K562 (cell line): ENCODE measurements at regions not wholly inside any gene's neighbourhood (a gene's known extent, or its start where the extent isn't known, plus 50 kb on each side); places are given as distances from the start of the nearest gene placed in this dataset.
A peak's percentile ranks its signal among the peaks of the same experiment; 100 is the strongest.

ENCODE experiments used
- BCL6 ChIP-seq: fragments of 250-450 bp; sonication (Bioruptor Pico); IDR thresholded peaks from 2 replicates; pipeline ENCODE4 v1.4.0; 2020
- CCAR2 ChIP-seq: fragments of 200-400 bp; formaldehyde crosslinking; IDR thresholded peaks from 2 replicates; pipeline ENCODE4 v1.6.1; 2017; ENCODE audit warnings: mild to moderate bottlenecking, low read depth, low read length
- CREM ChIP-seq: IDR thresholded peaks from 2 replicates; pipeline ENCODE4 v1.6.1; 2014; ENCODE audit warnings: antibody characterized with exemption, low read depth
- E2F3 ChIP-seq: fragments of 250-450 bp; sonication (Bioruptor Pico); IDR thresholded peaks from 2 replicates; pipeline ENCODE4 v1.4.0; 2020; ENCODE audit warnings: mild to moderate bottlenecking
- ESRRA ChIP-seq: fragments of 450-650 bp; IDR thresholded peaks from 2 replicates; pipeline ENCODE4 v1.6.1; 2014; ENCODE audit warnings: low read depth, mild to moderate bottlenecking, moderate library complexity, borderline replicate concordance
- HDAC6 ChIP-seq: IDR thresholded peaks from 2 replicates; pipeline ENCODE4 v1.6.1; 2012; ENCODE audit warnings: low read depth, mild to moderate bottlenecking, control low read depth, inconsistent platforms, low read length, moderate library complexity
- MECOM ChIP-seq: fragments of 250-450 bp; sonication (Bioruptor Pico); IDR thresholded peaks from 2 replicates; pipeline ENCODE4 v1.8.0; 2022; ENCODE audit warnings: inconsistent platforms
- MTA1 ChIP-seq: fragments of 450-650 bp; IDR thresholded peaks from 2 replicates; pipeline ENCODE4 v1.6.1; 2017; ENCODE audit warnings: borderline replicate concordance
- NCOR1 ChIP-seq: fragments of 450-650 bp; IDR thresholded peaks from 2 replicates; pipeline ENCODE4 v1.6.1; 2016; ENCODE audit warnings: mild to moderate bottlenecking, moderate library complexity
- NEUROD1 ChIP-seq: fragments of 150-350 bp; IDR thresholded peaks from 2 replicates; pipeline ENCODE4 v1.6.1; 2014; ENCODE audit warnings: borderline replicate concordance, low read length, low read depth; ENCODE audit not compliant: partially characterized antibody
- NR2C1 ChIP-seq, 2 experiments: fragments of 450-650 bp; IDR thresholded peaks; 2 replicates each; pipeline ENCODE4 v1.6.1; 2017; ENCODE audit warnings: mild to moderate bottlenecking in 2 of 2, antibody characterized with exemption in 1 of 2, inconsistent platforms in 1 of 2, missing compliant biosample characterization in 1 of 2, missing genetic modification characterization in 1 of 2
- PBX2 ChIP-seq, 2 experiments: IDR thresholded peaks in 1 of 2; conservative IDR thresholded peaks in 1 of 2; 2 replicates each; pipeline ENCODE4 v1.6.1; 2016; ENCODE audit warnings: low read depth in 2 of 2, mild to moderate bottlenecking in 1 of 2, missing compliant biosample characterization in 1 of 2, missing genetic modification characterization in 1 of 2, moderate library complexity in 1 of 2
- POLR2A ChIP-seq: fragments of 450-650 bp; conservative IDR thresholded peaks from 2 replicates; pipeline ENCODE4 v1.6.1; 2016
- SAFB ChIP-seq: fragments of 200-400 bp; formaldehyde crosslinking; IDR thresholded peaks from 2 replicates; pipeline ENCODE4 v1.6.1; 2017; ENCODE audit warnings: low read depth, low read length, borderline replicate concordance
- SMAD1 ChIP-seq: fragments of 150-350 bp; IDR thresholded peaks from 2 replicates; pipeline ENCODE4 v1.6.1; 2014; ENCODE audit warnings: low read length, low read depth; ENCODE audit not compliant: partially characterized antibody
- UBTF ChIP-seq, 2 experiments: IDR thresholded peaks; 2 replicates each; pipeline ENCODE4 v1.6.1; 2012; ENCODE audit warnings: improper control_type of control experiment in 2 of 2, low read depth in 2 of 2, low read length in 2 of 2, borderline replicate concordance in 1 of 2
- ZNF324 ChIP-seq: fragments of 250-450 bp; sonication (Bioruptor Pico); IDR thresholded peaks from 2 replicates; pipeline ENCODE4 v1.4.0; 2020; ENCODE audit warnings: mild to moderate bottlenecking
- TF ChIP-seq, protein P1 (sequence below): fragments of 250-450 bp; sonication (Bioruptor Pico); IDR thresholded peaks from 2 replicates; pipeline ENCODE4 v1.6.1; 2021; ENCODE audit warnings: mild to moderate bottlenecking
- TF ChIP-seq, protein P2 (sequence below): sonication (generic); formaldehyde crosslinking; IDR thresholded peaks from 2 replicates; pipeline ENCODE4 v1.8.0; 2023; ENCODE audit warnings: mild to moderate bottlenecking, missing genetic modification reagents
- TF ChIP-seq, protein P3 (sequence below): fragments of 450-650 bp; formaldehyde crosslinking; IDR thresholded peaks from 2 replicates; pipeline ENCODE4 v1.4.0; 2020; ENCODE audit warnings: mild to moderate bottlenecking

DNA sequence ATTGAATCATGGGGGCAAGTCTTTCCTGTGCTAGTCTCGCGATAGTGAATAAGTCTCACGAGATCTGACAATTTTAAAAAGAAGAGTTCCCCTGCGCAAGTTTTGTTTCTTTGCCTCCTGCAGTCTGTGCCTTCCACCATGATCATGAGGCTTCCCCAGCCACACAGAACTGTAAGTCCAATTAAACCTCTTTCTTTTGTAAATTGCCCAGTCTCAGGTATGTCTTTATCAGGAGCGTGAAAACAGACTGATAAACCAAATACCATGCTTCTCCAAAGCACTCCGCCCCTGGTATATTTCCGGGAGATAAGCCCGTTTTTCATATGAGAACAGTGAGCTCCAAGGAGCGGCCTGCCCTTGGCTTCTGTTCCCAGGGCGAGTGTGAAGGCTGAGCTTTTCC, 118.9 kb downstream of the EVX1 start (continued):
- TF ChIP-seq, protein P1, sequence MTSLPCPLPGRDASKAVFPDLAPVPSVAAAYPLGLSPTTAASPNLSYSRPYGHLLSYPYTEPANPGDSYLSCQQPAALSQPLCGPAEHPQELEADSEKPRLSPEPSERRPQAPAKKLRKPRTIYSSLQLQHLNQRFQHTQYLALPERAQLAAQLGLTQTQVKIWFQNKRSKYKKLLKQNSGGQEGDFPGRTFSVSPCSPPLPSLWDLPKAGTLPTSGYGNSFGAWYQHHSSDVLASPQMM (CRISPR knock-in tag): no peak
- TF ChIP-seq ZNF324 (CRISPR knock-in tag) (no peak), POLR2A (peak; percentile 60), PBX2 (CRISPR knock-in tag; IDR thresholded peaks at IDR 0.05; ENCODE audit: low read depth) (no peak), PBX2 (tag; conservative IDR thresholded peaks at IDR 0.05; ENCODE audit: low read depth) (no peak), ESRRA (no peak), BCL6 (CRISPR knock-in tag) (no peak), UBTF (IDR thresholded peaks at IDR 0.05; ENCODE audit: borderline replicate concordance in 1 of 2, low read depth in 2 of 2, low read length in 2 of 2) (no peak), SAFB (no peak), NCOR1 (no peak), CREM (no peak), NR2C1 (IDR thresholded peaks at IDR 0.05) (no peak), NR2C1 (tag; IDR thresholded peaks at IDR 0.05) (no peak), CCAR2 (no peak), SMAD1 (no peak), MECOM (no peak), HDAC6 (no peak), E2F3 (no peak), NEUROD1 (no peak), MTA1 (no peak)
- TF ChIP-seq, protein P2, sequence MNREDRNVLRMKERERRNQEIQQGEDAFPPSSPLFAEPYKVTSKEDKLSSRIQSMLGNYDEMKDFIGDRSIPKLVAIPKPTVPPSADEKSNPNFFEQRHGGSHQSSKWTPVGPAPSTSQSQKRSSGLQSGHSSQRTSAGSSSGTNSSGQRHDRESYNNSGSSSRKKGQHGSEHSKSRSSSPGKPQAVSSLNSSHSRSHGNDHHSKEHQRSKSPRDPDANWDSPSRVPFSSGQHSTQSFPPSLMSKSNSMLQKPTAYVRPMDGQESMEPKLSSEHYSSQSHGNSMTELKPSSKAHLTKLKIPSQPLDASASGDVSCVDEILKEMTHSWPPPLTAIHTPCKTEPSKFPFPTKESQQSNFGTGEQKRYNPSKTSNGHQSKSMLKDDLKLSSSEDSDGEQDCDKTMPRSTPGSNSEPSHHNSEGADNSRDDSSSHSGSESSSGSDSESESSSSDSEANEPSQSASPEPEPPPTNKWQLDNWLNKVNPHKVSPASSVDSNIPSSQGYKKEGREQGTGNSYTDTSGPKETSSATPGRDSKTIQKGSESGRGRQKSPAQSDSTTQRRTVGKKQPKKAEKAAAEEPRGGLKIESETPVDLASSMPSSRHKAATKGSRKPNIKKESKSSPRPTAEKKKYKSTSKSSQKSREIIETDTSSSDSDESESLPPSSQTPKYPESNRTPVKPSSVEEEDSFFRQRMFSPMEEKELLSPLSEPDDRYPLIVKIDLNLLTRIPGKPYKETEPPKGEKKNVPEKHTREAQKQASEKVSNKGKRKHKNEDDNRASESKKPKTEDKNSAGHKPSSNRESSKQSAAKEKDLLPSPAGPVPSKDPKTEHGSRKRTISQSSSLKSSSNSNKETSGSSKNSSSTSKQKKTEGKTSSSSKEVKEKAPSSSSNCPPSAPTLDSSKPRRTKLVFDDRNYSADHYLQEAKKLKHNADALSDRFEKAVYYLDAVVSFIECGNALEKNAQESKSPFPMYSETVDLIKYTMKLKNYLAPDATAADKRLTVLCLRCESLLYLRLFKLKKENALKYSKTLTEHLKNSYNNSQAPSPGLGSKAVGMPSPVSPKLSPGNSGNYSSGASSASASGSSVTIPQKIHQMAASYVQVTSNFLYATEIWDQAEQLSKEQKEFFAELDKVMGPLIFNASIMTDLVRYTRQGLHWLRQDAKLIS (CRISPR knock-in tag): no peak
- TF ChIP-seq, protein P3, sequence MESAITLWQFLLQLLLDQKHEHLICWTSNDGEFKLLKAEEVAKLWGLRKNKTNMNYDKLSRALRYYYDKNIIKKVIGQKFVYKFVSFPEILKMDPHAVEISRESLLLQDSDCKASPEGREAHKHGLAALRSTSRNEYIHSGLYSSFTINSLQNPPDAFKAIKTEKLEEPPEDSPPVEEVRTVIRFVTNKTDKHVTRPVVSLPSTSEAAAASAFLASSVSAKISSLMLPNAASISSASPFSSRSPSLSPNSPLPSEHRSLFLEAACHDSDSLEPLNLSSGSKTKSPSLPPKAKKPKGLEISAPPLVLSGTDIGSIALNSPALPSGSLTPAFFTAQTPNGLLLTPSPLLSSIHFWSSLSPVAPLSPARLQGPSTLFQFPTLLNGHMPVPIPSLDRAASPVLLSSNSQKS: no peak
